ENCODE measurements at regions not wholly inside any gene's neighbourhood (a gene's known extent, or its start where the extent isn't known, plus 50 kb on each side); places are given as distances from the start of the nearest gene placed in this dataset.
"Not testable (repeated sequence)": the region's sequence is repeated elsewhere in the genome, so short reads cannot be mapped to it uniquely, and the experiment has no call there.

- DNase-seq = no peak
These were observed 1486.7 kb downstream of the FAM181B start for GRCh38 chr11:81246941-81247340.

DNA sequence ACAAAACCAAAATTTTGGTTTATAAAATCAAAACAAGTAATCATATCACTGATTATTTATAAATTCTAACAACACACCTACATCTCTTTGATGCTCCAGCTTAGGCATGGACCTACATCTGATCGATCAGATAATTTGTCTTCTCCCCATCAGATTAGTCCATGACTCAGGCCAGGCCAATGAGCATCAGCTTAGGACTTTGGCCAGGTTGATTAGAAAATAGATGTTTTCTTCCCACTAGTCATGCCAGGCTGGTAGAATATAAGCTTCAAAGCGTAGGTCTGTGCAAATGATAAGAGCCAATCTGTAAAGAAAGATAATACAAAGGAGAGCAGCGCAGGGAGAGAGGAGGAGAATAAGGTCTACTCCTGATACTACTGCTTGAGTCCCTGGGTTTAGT lies 1487.9 kb downstream of the FAM181B start:
- DNase-seq = no peak

GRCh38 chr11:81241672-81242275 lies 1491.9 kb downstream of the FAM181B start:
- DNase-seq = no peak

DNA sequence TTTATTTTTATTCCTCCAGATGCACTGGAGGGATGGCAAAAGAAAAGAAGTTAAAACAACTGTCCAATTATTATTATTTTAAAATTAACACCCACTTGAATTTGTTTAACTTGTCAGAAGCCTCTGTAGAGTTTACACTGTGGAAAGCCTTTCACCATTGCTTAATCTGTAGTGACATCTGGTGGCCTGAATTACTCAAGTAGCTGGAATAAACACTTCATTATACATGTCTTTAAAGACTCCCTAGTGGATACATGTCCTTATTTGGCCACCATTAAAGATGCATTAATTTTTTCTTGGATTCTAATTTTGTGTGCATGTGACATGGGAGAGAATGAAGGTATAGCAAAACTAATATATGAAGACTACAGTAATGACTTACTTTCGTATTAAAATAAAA lies 1496.5 kb downstream of the FAM181B start:
- DNase-seq = peak; percentile 30 to 49

GRCh38 chr11:81227409-81227808 lies 1506.3 kb downstream of the FAM181B start:
- DNase-seq = not testable (repeated sequence)

DNA sequence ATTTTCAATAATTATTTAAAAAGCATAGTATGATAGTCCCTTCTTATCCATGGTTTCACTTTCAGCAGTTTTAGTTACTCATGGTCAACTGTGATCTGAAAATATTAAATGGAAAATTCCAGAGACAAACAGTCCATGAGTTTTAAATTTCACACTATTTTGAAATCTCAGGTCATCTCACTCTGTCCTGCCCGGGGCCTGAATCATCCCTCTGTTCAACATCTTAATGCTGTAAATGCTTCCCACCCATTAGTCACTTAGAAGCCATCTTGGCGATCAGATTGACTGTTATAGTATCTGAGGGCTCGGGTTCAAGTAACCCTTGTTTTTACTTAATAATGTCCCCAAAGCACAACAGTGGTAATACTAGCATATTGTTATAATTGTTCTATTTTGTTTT lies 1509.3 kb downstream of the FAM181B start:
- no peak for DNase-seq

GRCh38 chr11:81222491-81222890 lies 1511.2 kb downstream of the FAM181B start:
- no peak for DNase-seq

GRCh38 chr11:81220146-81220895 lies 1513.3 kb downstream of the FAM181B start:
- DNase-seq = no peak

GRCh38 chr11:81219661-81220060 lies 1514.0 kb downstream of the FAM181B start:
- no peak for DNase-seq

- no peak for DNase-seq
These were observed 1515.2 kb downstream of the FAM181B start for GRCh38 chr11:81218440-81218839.

- DNase-seq = no peak
These were observed 1522.6 kb downstream of the FAM181B start for GRCh38 chr11:81211050-81211449.

DNA sequence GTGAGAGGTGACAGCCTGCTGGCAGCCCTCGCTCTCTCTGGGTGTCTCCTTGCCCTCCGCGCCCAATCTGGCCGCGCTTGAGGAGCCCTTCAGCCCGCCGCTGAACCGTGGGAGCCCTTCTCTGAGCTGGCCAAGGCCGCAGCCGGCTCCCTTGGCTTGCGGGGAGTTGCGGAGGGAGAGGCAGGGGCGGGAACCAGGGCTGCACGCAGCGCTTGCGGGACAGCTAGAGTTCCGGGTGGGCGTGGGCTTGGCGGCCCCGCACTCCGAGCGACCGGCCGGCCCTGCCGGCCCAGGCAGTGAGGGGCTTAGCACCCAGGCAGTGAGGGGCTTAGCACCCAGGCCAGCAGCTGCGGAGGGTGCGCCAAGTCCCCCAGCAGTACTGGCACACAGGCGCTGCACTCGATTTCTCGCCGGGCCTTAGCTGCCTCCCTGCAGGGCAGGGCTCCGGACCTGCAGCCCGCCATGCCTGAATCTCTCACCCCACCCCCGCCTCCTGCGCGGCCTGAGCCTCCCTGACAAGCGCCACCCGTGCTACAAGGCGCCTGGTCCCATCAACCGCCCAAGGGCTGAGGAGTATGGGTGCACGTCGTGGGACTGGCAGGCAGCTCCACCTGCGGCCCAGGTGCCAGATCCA lies 1526.1 kb downstream of the FAM181B start:
- no peak for DNase-seq

GRCh38 chr11:81203876-81204275 lies 1529.8 kb downstream of the FAM181B start:
- no peak for DNase-seq

- DNase-seq = no peak
These were observed 1536.3 kb downstream of the FAM181B start for GRCh38 chr11:81197396-81197795.

DNA sequence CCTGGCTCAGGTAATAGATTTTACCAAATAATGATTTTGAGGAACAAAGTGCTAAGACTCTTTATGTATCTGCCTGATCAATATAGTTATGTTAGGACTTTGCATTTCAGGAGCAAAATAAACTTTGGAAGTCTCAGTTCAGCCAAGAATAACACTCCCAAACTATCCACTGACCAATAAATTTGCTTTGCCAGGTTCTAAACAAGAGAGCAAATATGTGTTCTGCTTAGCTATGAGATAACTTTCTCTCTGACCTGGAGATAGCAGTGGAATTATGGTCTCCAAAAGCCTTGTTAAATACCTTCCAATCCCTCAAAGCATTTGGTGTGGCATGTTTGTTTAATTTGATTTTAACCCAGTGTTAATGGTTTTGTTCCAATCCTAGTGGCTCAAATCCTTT lies 1541.1 kb downstream of the FAM181B start:
- DNase-seq = no peak

- DNase-seq = no peak
These were observed 1543.1 kb downstream of the FAM181B start for GRCh38 chr11:81190546-81190945.

- not testable (repeated sequence) for DNase-seq
These were observed 1546.6 kb downstream of the FAM181B start for GRCh38 chr11:81187033-81187432.

GRCh38 chr11:81174646-81175330 lies 1558.9 kb downstream of the FAM181B start:
- no peak for DNase-seq

DNA sequence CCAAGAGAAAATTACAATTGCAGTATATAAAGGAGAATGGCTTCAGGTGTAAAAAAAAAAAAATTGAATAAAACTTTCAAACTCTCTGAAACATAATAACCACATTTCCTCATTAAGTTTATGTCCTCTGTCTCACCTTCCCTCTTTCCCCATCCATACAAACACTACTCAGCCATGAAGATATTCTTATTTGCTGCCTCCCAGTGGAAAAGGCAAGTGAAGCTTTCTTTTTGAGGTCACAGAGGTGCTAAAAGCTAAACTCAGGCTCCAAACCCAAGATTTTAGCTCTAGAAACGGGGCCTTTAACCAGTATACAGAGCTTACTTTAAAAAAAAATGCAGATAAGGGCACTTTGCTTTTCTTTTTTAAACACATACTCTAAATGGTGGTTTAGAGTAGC lies 1568.5 kb downstream of the FAM181B start:
- DNase-seq = no peak

DNA sequence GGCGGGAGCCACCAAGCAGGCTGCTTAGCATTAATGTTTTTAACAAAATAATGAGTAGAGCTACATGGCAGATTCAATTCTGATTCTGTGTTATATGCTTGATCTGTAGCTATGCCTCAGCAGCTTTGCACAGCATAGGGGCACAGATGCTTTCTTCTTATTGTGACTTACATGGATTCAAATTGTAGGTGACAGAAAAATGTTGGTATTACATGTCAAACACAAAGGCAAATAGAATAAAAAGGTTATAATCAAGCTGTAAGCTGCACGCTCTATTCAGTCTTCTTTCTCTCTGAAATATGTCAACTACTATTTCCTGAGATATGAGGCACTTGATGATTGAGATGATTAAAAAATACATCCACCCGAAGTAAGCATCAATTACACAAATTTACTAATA lies 1573.8 kb downstream of the FAM181B start:
- no peak for DNase-seq

- no peak for DNase-seq
These were observed 1598.1 kb downstream of the FAM181B start for GRCh38 chr11:81135570-81135969.

GRCh38 chr11:81129618-81130017 lies 1604.0 kb downstream of the FAM181B start:
- no peak for DNase-seq

DNA sequence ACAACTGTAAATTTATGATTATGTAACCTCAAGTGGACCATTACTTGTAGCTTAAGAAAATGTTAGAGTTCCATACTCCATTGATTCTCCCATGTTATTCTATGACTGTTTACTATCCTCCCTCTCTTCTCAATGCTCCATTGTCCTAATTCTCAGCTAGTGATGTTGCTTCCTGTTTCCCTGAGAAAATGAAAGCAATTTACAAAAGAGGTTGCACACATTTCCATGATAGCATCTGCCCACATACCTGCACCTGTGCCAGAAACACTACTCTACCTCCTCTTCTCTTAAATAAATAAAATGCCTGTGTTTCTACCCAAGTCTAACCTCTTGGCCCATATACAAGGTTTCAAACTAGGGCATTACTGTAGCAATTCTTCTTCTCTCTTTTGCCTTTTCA lies 1620.9 kb downstream of the FAM181B start:
- no peak for DNase-seq

GRCh38 chr11:81104051-81104450 lies 1629.6 kb downstream of the FAM181B start:
- no peak for DNase-seq

All from NCI-H1930 (cell line).